ENCODE measurements at regions not wholly inside any gene's neighbourhood (a gene's known extent, or its start where the extent isn't known, plus 50 kb on each side); places are given as distances from the start of the nearest gene placed in this dataset.

DNA sequence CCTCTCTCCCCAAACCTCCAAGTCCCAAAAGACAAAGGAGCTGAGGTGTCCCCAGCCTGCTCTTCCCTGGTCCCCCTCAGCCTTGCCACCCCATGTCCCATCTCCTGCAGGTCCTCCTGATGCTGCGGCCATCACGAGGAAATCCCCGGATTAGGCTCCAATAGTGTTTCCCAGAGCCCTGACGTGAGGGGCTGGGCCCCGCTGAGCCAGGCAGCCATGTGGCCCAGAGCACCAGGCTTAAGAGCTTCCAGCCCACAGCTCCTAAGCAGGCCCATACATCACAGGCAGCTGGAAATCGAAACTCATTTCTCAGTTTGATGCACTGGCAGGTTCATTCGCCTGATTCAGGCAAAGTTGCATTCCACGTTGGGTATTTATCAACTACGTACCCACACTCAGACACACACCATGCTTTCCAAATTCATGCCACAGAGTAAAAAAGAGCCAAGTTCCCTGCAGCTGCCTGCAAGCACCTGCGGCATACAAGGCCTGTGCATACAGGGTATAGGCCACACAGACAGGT is 114.2 kb downstream of the CHST1 start:
- peaks cover 16% of the 10 kb centered on the region for H3K27me3 Mint-ChIP-seq (ENCODE audit: low read depth, poor library complexity)
- TF ChIP-seq, protein P1, sequence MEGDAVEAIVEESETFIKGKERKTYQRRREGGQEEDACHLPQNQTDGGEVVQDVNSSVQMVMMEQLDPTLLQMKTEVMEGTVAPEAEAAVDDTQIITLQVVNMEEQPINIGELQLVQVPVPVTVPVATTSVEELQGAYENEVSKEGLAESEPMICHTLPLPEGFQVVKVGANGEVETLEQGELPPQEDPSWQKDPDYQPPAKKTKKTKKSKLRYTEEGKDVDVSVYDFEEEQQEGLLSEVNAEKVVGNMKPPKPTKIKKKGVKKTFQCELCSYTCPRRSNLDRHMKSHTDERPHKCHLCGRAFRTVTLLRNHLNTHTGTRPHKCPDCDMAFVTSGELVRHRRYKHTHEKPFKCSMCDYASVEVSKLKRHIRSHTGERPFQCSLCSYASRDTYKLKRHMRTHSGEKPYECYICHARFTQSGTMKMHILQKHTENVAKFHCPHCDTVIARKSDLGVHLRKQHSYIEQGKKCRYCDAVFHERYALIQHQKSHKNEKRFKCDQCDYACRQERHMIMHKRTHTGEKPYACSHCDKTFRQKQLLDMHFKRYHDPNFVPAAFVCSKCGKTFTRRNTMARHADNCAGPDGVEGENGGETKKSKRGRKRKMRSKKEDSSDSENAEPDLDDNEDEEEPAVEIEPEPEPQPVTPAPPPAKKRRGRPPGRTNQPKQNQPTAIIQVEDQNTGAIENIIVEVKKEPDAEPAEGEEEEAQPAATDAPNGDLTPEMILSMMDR (IDR thresholded peaks at IDR 0.05): no peak
- H3K36me3 Mint-ChIP-seq (ENCODE audit: low read depth): no peaks in the 10 kb centered on the region
- peak overlapping the region; percentile 72 for H3K27ac Mint-ChIP-seq
- H3K4me3 Mint-ChIP-seq: no peak overlapping the region
- DNase-seq: no peak
- no peaks in the 10 kb centered on the region for H3K9me3 Mint-ChIP-seq
- no peaks in the 10 kb centered on the region for H3K4me1 Mint-ChIP-seq

DNA sequence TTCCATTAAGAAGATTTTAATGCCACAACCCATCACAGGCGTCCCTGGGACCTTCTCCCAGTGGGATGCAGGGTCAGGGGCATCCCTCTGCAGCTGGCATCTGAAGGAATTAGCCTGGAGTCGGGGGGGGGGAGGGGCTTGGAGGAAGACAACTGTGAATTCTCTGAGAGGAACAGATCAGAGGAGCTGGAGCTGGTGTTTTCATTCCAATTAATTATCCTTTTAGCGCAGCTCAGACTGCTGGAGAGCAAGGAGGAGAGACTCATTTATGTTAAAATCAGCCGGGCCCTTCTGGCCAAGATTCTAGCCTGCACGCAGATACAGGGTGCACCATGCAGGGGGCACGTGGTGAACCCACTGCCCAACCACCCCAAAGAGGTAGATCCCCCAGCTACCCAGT is 116.2 kb downstream of the CHST1 start:
- no peak overlapping the region for H3K4me3 Mint-ChIP-seq
- H3K4me1 Mint-ChIP-seq: no peaks in the 10 kb centered on the region
- H3K27me3 Mint-ChIP-seq (ENCODE audit: low read depth, poor library complexity): peaks cover 21% of the 10 kb centered on the region
- TF ChIP-seq, protein P1 (IDR thresholded peaks at IDR 0.05): no peak
- DNase-seq: no peak
- no peak overlapping the region for H3K27ac Mint-ChIP-seq
- no peaks in the 10 kb centered on the region for H3K9me3 Mint-ChIP-seq
- no peaks in the 10 kb centered on the region for H3K36me3 Mint-ChIP-seq (ENCODE audit: low read depth)

DNA sequence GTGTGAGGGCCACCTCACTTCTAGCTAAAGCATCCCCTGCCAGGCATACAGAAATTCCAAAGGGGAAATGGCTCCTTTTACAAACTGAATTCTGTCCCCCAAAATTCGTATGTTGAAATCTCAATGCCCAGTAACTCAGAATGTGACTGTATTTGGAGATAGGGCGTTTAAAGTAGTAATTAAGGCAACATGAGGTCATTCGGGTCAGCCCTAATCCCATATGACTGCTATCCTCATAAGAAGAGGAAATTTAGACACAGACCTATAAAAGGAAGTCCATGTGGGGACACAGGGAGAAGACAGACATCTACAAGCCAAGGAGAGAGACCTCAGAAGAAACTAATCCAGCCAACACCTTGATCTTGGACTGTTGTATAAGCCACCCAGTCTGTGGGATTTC is 119.1 kb downstream of the CHST1 start:
- Mint-ChIP-seq H3K4me1 (no peaks in the 10 kb centered on the region), H3K27ac (no peak overlapping the region), H3K36me3 (ENCODE audit: low read depth) (no peaks in the 10 kb centered on the region), H3K4me3 (no peak overlapping the region), H3K27me3 (ENCODE audit: low read depth, poor library complexity) (peaks cover 35% of the 10 kb centered on the region), H3K9me3 (no peaks in the 10 kb centered on the region)
- DNase-seq: no peak
- TF ChIP-seq, protein P1 (IDR thresholded peaks at IDR 0.05): no peak

DNA sequence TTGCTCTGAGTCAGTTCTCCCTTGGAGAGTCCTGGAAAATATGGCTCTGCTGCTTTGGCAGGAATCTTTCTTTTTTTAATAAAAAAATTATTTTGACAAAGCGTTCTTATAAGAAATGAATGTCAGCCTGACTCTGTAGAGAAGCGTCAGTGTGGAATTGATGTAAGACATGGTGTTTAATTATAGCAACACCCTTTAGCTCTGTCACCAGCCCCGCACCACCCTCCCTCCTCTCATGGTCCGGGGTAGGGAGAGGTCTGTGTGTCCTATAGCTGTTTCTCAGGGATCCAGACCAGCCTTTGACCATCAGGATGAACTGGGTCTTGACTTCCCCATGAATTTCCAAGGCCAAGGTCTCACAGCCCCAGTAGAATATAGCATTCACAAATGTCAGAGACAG is 120.6 kb downstream of the CHST1 start:
- Mint-ChIP-seq H3K4me3 (no peak overlapping the region), H3K4me1 (no peaks in the 10 kb centered on the region), H3K36me3 (ENCODE audit: low read depth) (no peaks in the 10 kb centered on the region), H3K27me3 (ENCODE audit: low read depth, poor library complexity) (peaks cover 35% of the 10 kb centered on the region), H3K9me3 (no peaks in the 10 kb centered on the region), H3K27ac (no peak overlapping the region)
- no peak for DNase-seq
- TF ChIP-seq, protein P1 (IDR thresholded peaks at IDR 0.05): no peak

DNA sequence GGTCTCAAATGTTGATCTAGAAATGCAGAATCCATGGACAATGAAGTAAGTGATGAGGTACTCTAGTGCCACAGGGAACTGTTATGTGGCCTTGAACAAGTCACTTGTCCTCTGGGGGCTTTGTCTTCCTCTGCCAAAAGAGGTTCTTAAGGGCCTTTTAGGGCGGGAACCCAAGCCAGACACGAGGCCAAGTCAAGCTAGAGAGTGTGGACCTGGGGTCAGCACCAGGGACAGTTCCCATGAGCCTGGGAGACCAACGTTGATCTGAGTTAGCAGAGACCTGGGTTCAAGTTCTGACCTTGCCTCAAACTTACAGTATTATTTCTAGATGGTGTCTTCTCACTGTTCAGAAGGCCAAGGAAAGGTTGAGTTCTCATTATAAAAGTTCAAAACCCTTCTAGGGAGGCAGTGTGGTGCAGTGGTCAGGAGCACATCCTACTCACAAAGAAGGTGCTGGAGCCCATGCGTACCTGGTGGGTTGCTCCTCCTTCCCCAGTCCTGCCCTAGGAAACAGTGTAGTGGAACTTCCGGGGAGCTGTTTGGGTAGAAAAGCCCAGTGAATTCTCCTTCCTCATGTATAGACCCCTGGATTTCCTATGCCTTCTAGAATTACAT is 121.5 kb downstream of the CHST1 start:
- H3K27me3 Mint-ChIP-seq (ENCODE audit: low read depth, poor library complexity): peaks cover 40% of the 10 kb centered on the region
- no peaks in the 10 kb centered on the region for H3K4me1 Mint-ChIP-seq
- H3K27ac Mint-ChIP-seq: no peak overlapping the region
- no peaks in the 10 kb centered on the region for H3K36me3 Mint-ChIP-seq (ENCODE audit: low read depth)
- H3K4me3 Mint-ChIP-seq: no peak overlapping the region
- TF ChIP-seq, protein P1 (IDR thresholded peaks at IDR 0.05): no peak
- H3K9me3 Mint-ChIP-seq: no peaks in the 10 kb centered on the region
- DNase-seq: peak; percentile 76

DNA sequence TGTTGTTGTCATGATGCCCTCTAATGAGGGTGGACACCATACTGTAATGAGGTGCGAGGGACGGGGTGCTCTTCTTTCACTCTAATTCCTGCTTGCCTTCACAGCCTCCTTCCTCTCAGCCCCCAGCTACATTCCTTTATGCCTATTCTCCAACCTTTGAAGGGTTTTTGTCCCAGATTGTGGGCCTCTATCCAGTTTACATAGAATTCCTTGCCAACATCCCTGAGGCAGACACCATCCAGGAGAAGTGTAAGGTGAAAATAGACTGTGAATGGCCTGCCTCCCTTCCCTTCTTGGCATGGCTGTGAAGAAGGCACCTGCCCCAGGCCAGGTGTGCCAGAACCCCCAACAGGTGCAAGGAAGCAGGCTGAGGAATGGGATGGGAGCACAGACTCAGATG is 122.3 kb downstream of the CHST1 start:
- TF ChIP-seq, protein P1 (IDR thresholded peaks at IDR 0.05): no peak
- no peak for DNase-seq
- H3K27me3 Mint-ChIP-seq (ENCODE audit: low read depth, poor library complexity): peaks cover 42% of the 10 kb centered on the region
- no peak overlapping the region for H3K27ac Mint-ChIP-seq
- no peaks in the 10 kb centered on the region for H3K4me1 Mint-ChIP-seq
- no peaks in the 10 kb centered on the region for H3K36me3 Mint-ChIP-seq (ENCODE audit: low read depth)
- no peak overlapping the region for H3K4me3 Mint-ChIP-seq
- no peaks in the 10 kb centered on the region for H3K9me3 Mint-ChIP-seq

Data from nephron progenitor cell (in vitro differentiated cells).